AML-193 (cell line): ENCODE measurements at regions not wholly inside any gene's neighbourhood (a gene's known extent, or its start where the extent isn't known, plus 50 kb on each side); places are given as distances from the start of the nearest gene placed in this dataset.

Source experiments
- DNase-seq, 2 experiments: peaks; one replicate each; lab custom pipeline; 2025; lab: John Stamatoyannopoulos, UW

- DNase-seq, result no peak
Measured at GRCh38 chr6:23927935-23928334, 198.1 kb upstream of the NRSN1 start.

GRCh38 chr6:23929201-23929600 lies 196.8 kb upstream of the NRSN1 start:
- DNase-seq, result no peak

GRCh38 chr6:23940466-23940865 lies 185.5 kb upstream of the NRSN1 start:
- no peak for DNase-seq

GRCh38 chr6:23951691-23952090 lies 174.3 kb upstream of the NRSN1 start:
- no peak for DNase-seq

GRCh38 chr6:23952245-23952644 lies 173.8 kb upstream of the NRSN1 start:
- no peak for DNase-seq

- no peak for DNase-seq
Measured at GRCh38 chr6:23953976-23954375, 172.0 kb upstream of the NRSN1 start.

- no peak for DNase-seq
Measured at GRCh38 chr6:23957017-23957416, 169.0 kb upstream of the NRSN1 start.

- DNase-seq, result no peak
Measured at GRCh38 chr6:23964865-23965264, 161.2 kb upstream of the NRSN1 start.

- DNase-seq, result no peak
Measured at GRCh38 chr6:23969344-23969743, 156.7 kb upstream of the NRSN1 start.

- no peak for DNase-seq
Measured at GRCh38 chr6:23977706-23978105, 148.3 kb upstream of the NRSN1 start.

- no peak for DNase-seq
Measured at GRCh38 chr6:23980965-23981364, 145.1 kb upstream of the NRSN1 start.

- DNase-seq, result no peak
Measured at GRCh38 chr6:23981923-23982322, 144.1 kb upstream of the NRSN1 start.

GRCh38 chr6:23983735-23984134 lies 142.3 kb upstream of the NRSN1 start:
- no peak for DNase-seq

GRCh38 chr6:23985015-23985414 lies 141.0 kb upstream of the NRSN1 start:
- no peak for DNase-seq

- DNase-seq, result no peak
Measured at GRCh38 chr6:23989885-23990533, 136.0 kb upstream of the NRSN1 start.

- DNase-seq, result no peak
Measured at GRCh38 chr6:23994013-23994412, 132.0 kb upstream of the NRSN1 start.

GRCh38 chr6:24004062-24004461 lies 122.0 kb upstream of the NRSN1 start:
- DNase-seq, result no peak

- DNase-seq, result no peak
Measured at GRCh38 chr6:24004659-24005058, 121.4 kb upstream of the NRSN1 start.

- no peak for DNase-seq
Measured at GRCh38 chr6:24006254-24006653, 119.8 kb upstream of the NRSN1 start.

GRCh38 chr6:24009319-24009718 lies 116.7 kb upstream of the NRSN1 start:
- no peak for DNase-seq

- no peak for DNase-seq
Measured at GRCh38 chr6:24010133-24010532, 115.9 kb upstream of the NRSN1 start.

- no peak for DNase-seq
Measured at GRCh38 chr6:24016286-24016685, 109.7 kb upstream of the NRSN1 start.

GRCh38 chr6:24016857-24017256 lies 109.2 kb upstream of the NRSN1 start:
- DNase-seq, result no peak

GRCh38 chr6:24019393-24019792 lies 106.6 kb upstream of the NRSN1 start:
- no peak for DNase-seq

GRCh38 chr6:24019830-24020229 lies 106.2 kb upstream of the NRSN1 start:
- DNase-seq, result no peak
